GM19240 (cell line): ENCODE measurements at regions not wholly inside any gene's neighbourhood (a gene's known extent, or its start where the extent isn't known, plus 50 kb on each side); places are given as distances from the start of the nearest gene placed in this dataset.

Experiments
- DNase-seq: peaks from one replicate; pipeline ENCODE4 v3.0.0; 2011; ENCODE audit warnings: low spot score; ENCODE audit not compliant: insufficient read length

DNA sequence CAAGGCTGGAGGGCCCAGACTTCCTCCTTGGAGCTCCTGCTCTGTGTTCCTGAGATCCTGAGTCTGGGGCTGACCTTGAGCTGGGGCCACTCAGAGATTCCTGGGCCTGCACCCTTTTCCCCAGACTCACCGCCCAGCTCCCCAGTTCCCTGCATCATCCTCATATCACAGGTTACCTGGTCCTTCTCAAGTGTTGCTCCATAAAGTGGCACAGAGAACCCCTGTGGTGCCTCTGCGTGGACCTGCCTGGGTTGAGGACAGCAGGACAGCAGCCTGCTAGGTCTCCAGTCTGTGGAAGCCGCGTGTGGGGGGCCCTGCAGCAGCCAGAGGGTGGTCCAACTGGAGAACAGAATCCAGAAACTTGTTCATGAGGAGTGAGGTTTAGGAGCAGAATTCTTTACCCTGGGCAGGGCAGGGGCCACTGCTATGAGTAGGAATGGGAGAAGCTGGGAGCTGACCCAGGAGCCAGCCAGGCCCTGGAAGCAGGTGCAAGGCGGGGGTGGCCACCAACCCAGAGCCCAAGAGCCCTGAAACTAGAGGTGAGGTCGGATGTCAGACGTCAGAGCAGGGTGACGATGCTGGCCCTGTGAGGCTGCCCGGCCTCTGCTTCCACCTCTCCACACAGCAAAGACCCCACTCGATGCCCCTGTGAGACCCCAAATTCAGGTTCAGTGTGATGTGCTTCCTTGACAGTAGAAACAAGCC lies 299.4 kb downstream of the TCERG1L start:
- DNase-seq: no peak

- no peak for DNase-seq
These were observed 298.9 kb downstream of the TCERG1L start for GRCh38 chr10:131012641-131012985.

GRCh38 chr10:131013281-131013912 lies 298.1 kb downstream of the TCERG1L start:
- DNase-seq: no peak

DNA sequence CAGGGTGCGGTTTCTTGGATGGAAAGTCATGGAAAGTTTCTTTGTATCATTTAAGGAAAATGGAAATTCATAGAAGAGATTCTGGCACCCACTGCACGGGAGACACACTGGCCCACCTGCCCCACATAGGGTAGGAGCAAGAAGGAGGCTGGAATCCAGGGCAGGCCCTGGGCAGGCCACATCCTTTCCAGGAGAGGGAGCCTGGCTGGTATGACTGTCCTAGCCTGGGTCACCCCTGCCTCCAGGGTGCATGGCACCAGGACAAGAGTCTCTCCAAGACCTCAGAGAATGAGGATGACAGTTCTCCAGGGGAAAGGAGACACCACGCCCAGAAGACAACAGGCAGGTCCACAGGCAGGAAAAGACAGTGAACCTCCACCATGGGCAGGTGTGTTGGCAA lies 297.2 kb downstream of the TCERG1L start:
- DNase-seq: no peak

DNA sequence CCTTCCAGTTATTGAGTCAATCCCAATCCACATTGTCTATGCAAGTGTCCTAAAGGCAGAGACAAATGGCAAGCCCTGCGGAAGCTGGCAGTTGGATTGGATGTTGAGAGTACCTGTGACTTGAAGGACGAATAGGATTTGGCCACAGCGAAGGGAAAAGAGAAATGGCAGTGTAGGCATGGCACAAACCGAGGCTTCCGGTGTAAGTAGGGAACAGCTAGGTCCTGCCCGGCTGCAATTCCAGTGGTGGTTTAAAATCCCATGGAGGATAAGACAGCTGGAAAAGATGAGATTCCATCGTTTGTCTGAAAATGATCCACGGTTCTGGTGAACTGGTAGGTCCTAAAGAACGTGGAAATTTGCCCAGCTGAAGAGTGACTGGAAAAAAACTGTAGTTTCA lies 296.2 kb downstream of the TCERG1L start:
- no peak for DNase-seq

DNA sequence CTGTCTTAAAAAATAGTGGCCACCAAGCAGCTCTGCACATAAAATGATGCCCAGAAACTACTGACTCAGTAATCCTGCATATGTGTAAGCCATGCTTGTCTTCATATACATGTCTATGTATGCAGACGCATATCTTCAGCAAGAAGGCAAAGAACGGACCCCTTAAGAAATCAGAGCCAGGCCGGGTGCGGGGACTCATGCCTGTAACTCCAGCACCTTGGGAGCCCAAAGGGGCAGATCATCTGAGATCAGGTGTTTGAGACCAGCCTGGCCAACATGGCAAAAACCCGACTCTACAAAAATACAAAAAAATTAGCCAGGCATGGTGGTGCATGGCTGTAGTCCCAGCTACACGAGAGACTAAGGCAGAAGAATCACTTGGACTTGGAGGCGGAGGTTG lies 295.0 kb downstream of the TCERG1L start:
- no peak for DNase-seq

- no peak for DNase-seq
These were observed 293.8 kb downstream of the TCERG1L start for GRCh38 chr10:131017566-131018285.

- DNase-seq: no peak
These were observed 292.5 kb downstream of the TCERG1L start for GRCh38 chr10:131018886-131019500.

DNA sequence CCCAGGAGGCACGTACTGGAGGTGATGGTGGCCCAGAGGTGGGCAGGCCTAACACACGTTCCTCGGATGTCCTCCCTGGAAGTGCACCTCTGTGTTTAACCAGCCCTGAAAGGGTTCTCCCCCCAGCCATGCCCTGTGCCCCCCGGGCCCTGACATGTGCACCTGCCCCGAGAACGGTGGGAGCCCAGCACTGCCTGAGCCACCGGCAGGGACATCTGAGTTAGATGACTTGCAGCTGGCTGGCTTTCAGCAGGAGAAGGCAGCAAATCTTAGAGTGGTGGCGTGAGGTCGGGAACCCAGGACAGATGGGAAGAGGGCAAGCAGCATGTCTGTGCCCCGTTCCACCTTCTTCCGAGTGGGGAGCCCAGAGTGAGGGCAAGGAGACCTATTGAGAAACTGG lies 291.8 kb downstream of the TCERG1L start:
- DNase-seq: no peak

DNA sequence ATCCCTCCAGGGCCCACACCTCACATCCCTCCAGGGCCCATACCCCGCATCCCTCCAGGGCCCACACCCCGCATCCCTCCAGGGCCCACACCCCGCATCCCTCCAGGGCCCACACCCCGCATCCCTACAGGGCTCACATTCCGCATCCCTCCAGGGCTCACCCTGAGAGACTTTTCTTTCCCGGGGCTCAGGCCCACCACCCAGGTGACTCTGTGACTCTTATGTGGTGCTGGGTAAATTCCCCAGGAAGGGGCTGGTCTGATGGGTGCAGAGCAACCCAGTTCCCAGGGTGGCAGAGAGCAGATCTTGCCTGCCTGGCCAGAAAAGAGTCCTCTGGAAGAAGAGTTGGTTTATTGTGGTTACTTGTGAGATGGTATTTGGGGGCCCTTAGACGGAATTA lies 290.7 kb downstream of the TCERG1L start:
- DNase-seq: no peak

DNA sequence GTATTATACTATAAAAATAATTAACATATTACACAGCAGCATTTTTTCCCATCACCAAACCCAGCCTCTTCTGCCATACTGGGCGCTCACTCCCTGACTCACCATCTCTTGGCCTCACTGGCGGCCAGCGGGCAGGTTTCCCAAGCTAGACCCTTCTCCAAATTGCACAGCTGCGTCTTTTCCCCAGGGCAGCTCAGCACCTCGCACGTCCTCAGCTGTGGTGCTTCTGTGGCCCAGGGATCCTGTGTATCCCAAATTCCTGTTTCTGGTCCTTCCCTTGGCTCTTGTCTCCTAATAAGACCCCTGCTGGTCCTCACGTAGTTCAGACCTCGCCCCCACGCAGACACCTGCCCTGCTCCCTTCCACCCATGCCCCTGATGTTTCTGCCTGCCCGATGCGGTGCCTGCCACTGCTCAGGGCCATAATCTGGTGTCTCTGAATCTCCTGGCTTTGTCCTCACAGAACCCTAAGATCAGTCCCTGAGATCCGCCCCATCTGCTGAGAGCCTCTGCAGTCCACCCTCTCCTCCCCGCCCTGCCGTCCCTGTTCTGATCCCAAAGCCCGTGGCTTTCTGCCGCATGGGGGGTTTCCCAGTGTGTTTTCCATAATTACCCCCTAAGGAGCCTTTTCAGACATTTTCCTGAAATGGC lies 290.1 kb downstream of the TCERG1L start:
- DNase-seq: no peak

DNA sequence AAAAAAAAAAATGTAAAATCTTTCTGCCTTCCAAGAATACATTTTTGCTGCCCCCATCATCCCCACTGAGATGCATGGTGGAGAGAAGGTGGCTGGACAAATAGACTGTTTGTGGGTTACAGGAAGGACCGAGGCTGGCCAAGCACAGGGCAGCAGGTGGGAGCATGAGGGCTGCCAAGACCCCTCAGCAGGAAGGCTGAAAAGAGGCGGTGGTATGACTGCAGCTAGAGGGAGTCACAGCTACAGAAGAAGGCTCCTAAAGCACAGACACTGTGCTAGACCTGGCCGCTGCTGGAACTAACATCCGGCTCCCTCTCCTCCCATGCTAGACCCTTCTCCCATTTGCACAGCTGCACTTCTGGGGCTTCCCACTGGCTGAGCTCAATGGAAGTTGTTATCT lies 289.6 kb downstream of the TCERG1L start:
- DNase-seq: no peak

GRCh38 chr10:131022369-131022768 lies 289.2 kb downstream of the TCERG1L start:
- DNase-seq: no peak

- DNase-seq: no peak
These were observed 288.5 kb downstream of the TCERG1L start for GRCh38 chr10:131022981-131023380.

DNA sequence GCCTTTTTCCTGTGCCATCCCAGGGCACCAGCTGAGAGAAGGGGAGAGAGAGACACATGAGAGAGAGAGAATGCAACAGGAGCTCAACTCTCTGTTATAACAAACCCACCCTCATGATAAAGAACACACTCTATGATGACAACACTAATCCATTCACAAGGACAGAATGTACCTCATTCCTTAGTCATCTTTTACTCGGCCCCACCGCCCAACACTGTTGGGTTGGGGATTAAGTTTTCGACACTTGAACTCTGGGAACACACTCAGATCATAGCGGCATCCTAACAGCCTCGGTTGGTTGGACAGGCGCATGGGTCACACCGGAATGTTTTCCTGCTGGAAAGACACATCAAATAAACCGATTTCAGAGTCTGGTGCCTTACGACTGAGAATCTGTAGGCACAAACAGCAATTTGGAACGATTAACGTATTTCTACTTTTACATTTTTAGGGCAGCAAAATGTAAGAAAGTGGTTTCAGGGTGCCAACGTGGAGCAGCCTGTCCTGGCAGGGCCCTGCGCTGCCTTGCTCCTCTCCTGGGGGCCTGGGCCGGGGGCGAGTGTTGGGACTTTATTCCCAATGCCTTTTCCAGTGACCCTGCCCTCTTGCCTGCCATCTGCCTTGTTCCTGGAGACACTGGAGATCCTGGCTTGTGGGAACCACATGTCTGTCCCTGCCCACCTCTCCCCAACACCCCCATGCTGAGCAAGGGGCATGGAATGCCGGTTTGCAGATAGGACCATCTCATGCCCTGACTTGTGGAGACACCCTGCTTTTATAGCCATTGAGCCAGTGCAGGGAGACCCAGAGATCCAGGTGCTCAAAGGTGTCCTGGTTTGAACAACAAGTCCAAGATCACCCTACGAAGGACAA lies 287.0 kb downstream of the TCERG1L start:
- DNase-seq: no peak

- DNase-seq: no peak
These were observed 286.2 kb downstream of the TCERG1L start for GRCh38 chr10:131025333-131025732.

- DNase-seq: no peak
These were observed 284.3 kb downstream of the TCERG1L start for GRCh38 chr10:131027256-131027655.

- no peak for DNase-seq
These were observed 280.2 kb downstream of the TCERG1L start for GRCh38 chr10:131031346-131031745.

DNA sequence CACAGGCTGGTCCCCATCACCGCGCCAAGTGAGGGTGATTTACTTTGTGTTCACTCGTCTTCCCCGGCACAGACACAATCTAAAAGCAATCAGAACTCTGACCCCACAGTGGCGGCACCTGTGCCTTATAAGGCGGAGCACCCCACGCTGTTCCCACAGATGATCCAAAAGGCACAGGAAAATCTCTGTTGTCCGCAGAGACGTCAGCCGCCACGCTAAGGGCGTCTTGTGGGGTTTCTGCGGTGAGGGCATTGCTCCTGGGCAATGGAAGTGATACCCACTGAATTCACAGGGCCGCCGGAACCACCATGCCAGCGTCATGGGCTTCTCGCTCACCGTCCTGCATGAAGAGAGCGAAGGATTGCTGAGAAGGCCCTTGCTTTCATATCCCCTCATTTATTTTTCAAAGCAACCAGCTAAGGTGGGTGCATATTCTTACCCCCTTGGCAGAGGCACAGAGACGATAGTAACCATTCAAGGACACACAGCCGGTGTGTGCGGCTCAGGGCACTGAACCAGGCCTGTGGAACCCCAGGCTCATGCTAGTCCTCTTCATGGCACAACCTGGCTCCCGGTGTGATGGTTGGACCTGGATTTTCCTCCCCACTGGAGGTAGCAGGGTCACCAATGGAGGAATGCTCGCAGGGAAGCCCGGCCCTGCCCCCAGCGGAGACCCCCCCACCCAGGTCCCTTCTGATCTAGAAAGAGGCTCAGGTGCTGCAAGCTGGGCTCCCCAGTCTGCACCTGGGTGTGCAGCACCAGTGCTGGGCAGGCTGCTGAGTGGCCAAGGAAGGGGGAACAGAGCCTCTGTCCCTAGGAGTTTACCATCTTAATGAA lies 279.0 kb downstream of the TCERG1L start:
- no peak for DNase-seq
